HEK293T (cell line): ENCODE measurements at regions not wholly inside any gene's neighbourhood (a gene's known extent, or its start where the extent isn't known, plus 50 kb on each side); places are given as distances from the start of the nearest gene placed in this dataset.

Experiments
- ARNT ChIP-seq: fragments of 450-650 bp; IDR thresholded peaks from 2 replicates; pipeline ENCODE4 v1.6.1; 2017; ENCODE audit warnings: mild to moderate bottlenecking
- CTBP1 ChIP-seq: fragments of 450-650 bp; IDR thresholded peaks from 2 replicates; pipeline ENCODE4 v1.6.1; 2016; ENCODE audit warnings: borderline replicate concordance
- ELF4 ChIP-seq: fragments of 450-650 bp; IDR thresholded peaks from 2 replicates; pipeline ENCODE4 v1.6.1; 2017; ENCODE audit warnings: antibody characterized with exemption
- FOXA1 ChIP-seq: fragments of 450-650 bp; IDR thresholded peaks from 2 replicates; pipeline ENCODE4 v1.6.1; 2016; ENCODE audit warnings: mild to moderate bottlenecking
- FOXK2 ChIP-seq: fragments of 450-650 bp; IDR thresholded peaks from 2 replicates; pipeline ENCODE4 v1.6.1; 2016; ENCODE audit warnings: mild to moderate bottlenecking
- FOXM1 ChIP-seq: fragments of 450-650 bp; IDR thresholded peaks from 2 replicates; pipeline ENCODE4 v1.6.1; 2017; ENCODE audit warnings: mild to moderate bottlenecking, borderline replicate concordance
- HDGF ChIP-seq: fragments of 450-650 bp; IDR thresholded peaks from 2 replicates; pipeline ENCODE4 v1.6.1; 2017; ENCODE audit warnings: antibody characterized with exemption, borderline replicate concordance
- L3MBTL2 ChIP-seq: fragments of 450-650 bp; conservative IDR thresholded peaks from 2 replicates; pipeline ENCODE4 v1.6.1; 2016; ENCODE audit warnings: mild to moderate bottlenecking
- LEF1 ChIP-seq: fragments of 450-650 bp; IDR thresholded peaks from 2 replicates; pipeline ENCODE4 v1.6.1; 2017; ENCODE audit warnings: mild to moderate bottlenecking, borderline replicate concordance
- SP1 ChIP-seq: fragments of 450-650 bp; IDR thresholded peaks from 2 replicates; pipeline ENCODE4 v1.6.1; 2017
- SUZ12 ChIP-seq: fragments of 450-650 bp; IDR thresholded peaks from 2 replicates; pipeline ENCODE4 v1.6.1; 2016; ENCODE audit warnings: mild to moderate bottlenecking
- TARDBP ChIP-seq: fragments of 450-650 bp; IDR thresholded peaks from 2 replicates; pipeline ENCODE4 v1.6.1; 2016
- ZNF384 ChIP-seq: fragments of 450-650 bp; IDR thresholded peaks from 2 replicates; pipeline ENCODE4 v1.6.1; 2016
- TF ChIP-seq, protein P1 (sequence below): fragments of 450-650 bp; IDR thresholded peaks from 2 replicates; pipeline ENCODE4 v1.6.1; 2016

DNA sequence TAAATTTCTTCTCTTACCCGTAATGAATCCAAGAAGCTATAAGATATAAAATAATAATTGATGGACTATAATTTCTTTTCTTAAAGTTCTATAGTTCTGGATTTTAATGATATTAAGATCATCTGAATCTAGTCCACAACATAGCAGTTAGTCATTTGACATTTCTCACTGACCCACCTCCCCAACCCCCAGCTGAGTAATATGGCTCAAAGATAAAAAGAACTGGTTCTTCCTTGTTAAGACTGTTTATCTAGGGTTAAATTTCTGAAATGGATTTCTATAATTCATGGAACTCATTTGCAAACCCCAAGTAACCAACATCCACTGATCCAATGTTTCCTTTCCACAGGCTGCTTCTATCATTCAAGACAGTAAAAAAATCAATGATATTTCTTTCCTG lies 133.9 kb upstream of the SOX9 start:
- TF ChIP-seq ARNT, result no peak
- TF ChIP-seq FOXK2, result no peak
- no peak for TF ChIP-seq FOXA1
- TF ChIP-seq LEF1, result no peak
- TF ChIP-seq, protein P1, sequence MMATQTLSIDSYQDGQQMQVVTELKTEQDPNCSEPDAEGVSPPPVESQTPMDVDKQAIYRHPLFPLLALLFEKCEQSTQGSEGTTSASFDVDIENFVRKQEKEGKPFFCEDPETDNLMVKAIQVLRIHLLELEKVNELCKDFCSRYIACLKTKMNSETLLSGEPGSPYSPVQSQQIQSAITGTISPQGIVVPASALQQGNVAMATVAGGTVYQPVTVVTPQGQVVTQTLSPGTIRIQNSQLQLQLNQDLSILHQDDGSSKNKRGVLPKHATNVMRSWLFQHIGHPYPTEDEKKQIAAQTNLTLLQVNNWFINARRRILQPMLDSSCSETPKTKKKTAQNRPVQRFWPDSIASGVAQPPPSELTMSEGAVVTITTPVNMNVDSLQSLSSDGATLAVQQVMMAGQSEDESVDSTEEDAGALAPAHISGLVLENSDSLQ, result no peak
- no peak for TF ChIP-seq HDGF
- TF ChIP-seq L3MBTL2, result no peak
- no peak for TF ChIP-seq CTBP1
- TF ChIP-seq SUZ12, result no peak
- TF ChIP-seq ZNF384, result no peak
- TF ChIP-seq SP1, result no peak
- TF ChIP-seq FOXM1, result no peak
- TF ChIP-seq TARDBP, result no peak
- no peak for TF ChIP-seq ELF4
